GM23338 (cell line): ENCODE measurements at regions not wholly inside any gene's neighbourhood (a gene's known extent, or its start where the extent isn't known, plus 50 kb on each side); places are given as distances from the start of the nearest gene placed in this dataset.

Experiments
- EZH2 ChIP-seq: fragments of 200-600 bp; sonication (generic); IDR thresholded peaks from one replicate; pipeline ENCODE4 v1.8.0; 2017; ENCODE audit warnings: antibody characterized with exemption, mild to moderate bottlenecking, low read depth; ENCODE audit not compliant: unreplicated experiment
- EZH2phosphoT487 ChIP-seq: fragments of 200-600 bp; sonication (generic); IDR thresholded peaks from one replicate; pipeline ENCODE4 v1.8.1; 2018; ENCODE audit warnings: antibody characterized with exemption; ENCODE audit not compliant: unreplicated experiment
- JUNB ChIP-seq: IDR thresholded peaks from one replicate; pipeline ENCODE4 v1.6.1; 2016; ENCODE audit warnings: antibody characterized with exemption; ENCODE audit not compliant: unreplicated experiment
- POLR2AphosphoS5 ChIP-seq: IDR thresholded peaks from 2 replicates; pipeline ENCODE4 v1.6.1; 2016; ENCODE audit warnings: antibody characterized with exemption, low read depth
- TF ChIP-seq, protein P1 (sequence below), 2 experiments: fragments of 200-600 bp in 1 of 2; sonication (generic) in 1 of 2; conservative IDR thresholded peaks; 2 replicates each; pipeline versions ENCODE4 v1.5.1 to v1.6.1; 2016 to 2017; ENCODE audit warnings: antibody characterized with exemption in 2 of 2, low read depth in 2 of 2, mild to moderate bottlenecking in 2 of 2, moderate library complexity in 1 of 2
- TF ChIP-seq, protein P2 (sequence below): IDR thresholded peaks from 2 replicates; pipeline ENCODE4 v1.6.1; 2016; ENCODE audit warnings: antibody characterized with exemption
- TF ChIP-seq, protein P3 (sequence below): IDR thresholded peaks from one replicate; pipeline ENCODE4 v1.6.1; 2018; ENCODE audit warnings: antibody characterized with exemption; ENCODE audit not compliant: unreplicated experiment

DNA sequence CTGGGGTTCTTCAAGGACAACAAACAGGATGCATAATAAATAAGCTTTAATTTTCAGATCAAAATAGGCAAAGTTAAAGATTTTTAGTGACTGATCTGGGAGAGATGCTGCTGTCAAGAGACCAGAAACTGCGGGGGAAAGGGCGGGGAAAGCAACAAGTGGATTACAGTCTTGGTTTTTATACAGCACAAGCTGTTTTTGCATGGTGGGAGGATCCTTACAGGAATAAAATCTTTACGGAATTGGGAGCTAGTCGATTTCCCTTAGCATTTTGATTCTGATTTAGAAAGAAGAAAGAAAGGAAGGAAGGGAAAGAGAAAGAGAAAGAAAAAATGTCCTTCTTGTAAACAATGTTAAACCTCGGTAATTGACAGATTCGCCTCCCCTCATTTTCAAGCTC is 242.3 kb upstream of the SP8 start:
- no peak for TF ChIP-seq EZH2
- TF ChIP-seq, protein P1, sequence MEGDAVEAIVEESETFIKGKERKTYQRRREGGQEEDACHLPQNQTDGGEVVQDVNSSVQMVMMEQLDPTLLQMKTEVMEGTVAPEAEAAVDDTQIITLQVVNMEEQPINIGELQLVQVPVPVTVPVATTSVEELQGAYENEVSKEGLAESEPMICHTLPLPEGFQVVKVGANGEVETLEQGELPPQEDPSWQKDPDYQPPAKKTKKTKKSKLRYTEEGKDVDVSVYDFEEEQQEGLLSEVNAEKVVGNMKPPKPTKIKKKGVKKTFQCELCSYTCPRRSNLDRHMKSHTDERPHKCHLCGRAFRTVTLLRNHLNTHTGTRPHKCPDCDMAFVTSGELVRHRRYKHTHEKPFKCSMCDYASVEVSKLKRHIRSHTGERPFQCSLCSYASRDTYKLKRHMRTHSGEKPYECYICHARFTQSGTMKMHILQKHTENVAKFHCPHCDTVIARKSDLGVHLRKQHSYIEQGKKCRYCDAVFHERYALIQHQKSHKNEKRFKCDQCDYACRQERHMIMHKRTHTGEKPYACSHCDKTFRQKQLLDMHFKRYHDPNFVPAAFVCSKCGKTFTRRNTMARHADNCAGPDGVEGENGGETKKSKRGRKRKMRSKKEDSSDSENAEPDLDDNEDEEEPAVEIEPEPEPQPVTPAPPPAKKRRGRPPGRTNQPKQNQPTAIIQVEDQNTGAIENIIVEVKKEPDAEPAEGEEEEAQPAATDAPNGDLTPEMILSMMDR (conservative IDR thresholded peaks at IDR 0.05; ENCODE audit: low read depth in 2 of 2) = no peak
- TF ChIP-seq POLR2AphosphoS5 = no peak
- no peak for TF ChIP-seq EZH2phosphoT487
- TF ChIP-seq, protein P2, sequence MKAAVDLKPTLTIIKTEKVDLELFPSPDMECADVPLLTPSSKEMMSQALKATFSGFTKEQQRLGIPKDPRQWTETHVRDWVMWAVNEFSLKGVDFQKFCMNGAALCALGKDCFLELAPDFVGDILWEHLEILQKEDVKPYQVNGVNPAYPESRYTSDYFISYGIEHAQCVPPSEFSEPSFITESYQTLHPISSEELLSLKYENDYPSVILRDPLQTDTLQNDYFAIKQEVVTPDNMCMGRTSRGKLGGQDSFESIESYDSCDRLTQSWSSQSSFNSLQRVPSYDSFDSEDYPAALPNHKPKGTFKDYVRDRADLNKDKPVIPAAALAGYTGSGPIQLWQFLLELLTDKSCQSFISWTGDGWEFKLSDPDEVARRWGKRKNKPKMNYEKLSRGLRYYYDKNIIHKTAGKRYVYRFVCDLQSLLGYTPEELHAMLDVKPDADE = no peak
- TF ChIP-seq JUNB = no peak
- TF ChIP-seq, protein P3, sequence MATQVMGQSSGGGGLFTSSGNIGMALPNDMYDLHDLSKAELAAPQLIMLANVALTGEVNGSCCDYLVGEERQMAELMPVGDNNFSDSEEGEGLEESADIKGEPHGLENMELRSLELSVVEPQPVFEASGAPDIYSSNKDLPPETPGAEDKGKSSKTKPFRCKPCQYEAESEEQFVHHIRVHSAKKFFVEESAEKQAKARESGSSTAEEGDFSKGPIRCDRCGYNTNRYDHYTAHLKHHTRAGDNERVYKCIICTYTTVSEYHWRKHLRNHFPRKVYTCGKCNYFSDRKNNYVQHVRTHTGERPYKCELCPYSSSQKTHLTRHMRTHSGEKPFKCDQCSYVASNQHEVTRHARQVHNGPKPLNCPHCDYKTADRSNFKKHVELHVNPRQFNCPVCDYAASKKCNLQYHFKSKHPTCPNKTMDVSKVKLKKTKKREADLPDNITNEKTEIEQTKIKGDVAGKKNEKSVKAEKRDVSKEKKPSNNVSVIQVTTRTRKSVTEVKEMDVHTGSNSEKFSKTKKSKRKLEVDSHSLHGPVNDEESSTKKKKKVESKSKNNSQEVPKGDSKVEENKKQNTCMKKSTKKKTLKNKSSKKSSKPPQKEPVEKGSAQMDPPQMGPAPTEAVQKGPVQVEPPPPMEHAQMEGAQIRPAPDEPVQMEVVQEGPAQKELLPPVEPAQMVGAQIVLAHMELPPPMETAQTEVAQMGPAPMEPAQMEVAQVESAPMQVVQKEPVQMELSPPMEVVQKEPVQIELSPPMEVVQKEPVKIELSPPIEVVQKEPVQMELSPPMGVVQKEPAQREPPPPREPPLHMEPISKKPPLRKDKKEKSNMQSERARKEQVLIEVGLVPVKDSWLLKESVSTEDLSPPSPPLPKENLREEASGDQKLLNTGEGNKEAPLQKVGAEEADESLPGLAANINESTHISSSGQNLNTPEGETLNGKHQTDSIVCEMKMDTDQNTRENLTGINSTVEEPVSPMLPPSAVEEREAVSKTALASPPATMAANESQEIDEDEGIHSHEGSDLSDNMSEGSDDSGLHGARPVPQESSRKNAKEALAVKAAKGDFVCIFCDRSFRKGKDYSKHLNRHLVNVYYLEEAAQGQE = no peak
